Neuron (in vitro differentiated cells): ENCODE measurements at regions not wholly inside any gene's neighbourhood (a gene's known extent, or its start where the extent isn't known, plus 50 kb on each side); places are given as distances from the start of the nearest gene placed in this dataset.

Experiments
- H2AFZ ChIP-seq: one replicate; pipeline ENCODE4 v1.6.1; 2013; ENCODE audit warnings: low read depth, mild to moderate bottlenecking, inconsistent platforms, low read length, moderate library complexity
- H3K27me3 ChIP-seq: one replicate; pipeline ENCODE4 v1.6.1; 2013; ENCODE audit warnings: low read length; ENCODE audit not compliant: insufficient read depth
- H3K36me3 ChIP-seq: one replicate; pipeline ENCODE4 v1.6.1; 2013; ENCODE audit warnings: low read length; ENCODE audit not compliant: insufficient read depth
- H3K4me1 ChIP-seq: one replicate; pipeline ENCODE4 v1.6.1; 2013; ENCODE audit warnings: low read length; ENCODE audit not compliant: insufficient read depth
- H3K4me3 ChIP-seq: 2 replicates; pipeline ENCODE4 v1.5.1; 2013; ENCODE audit warnings: mild to moderate bottlenecking, low read length, moderate library complexity
- H3K9me3 ChIP-seq: one replicate; pipeline ENCODE4 v1.6.1; 2013; ENCODE audit warnings: low read length

DNA sequence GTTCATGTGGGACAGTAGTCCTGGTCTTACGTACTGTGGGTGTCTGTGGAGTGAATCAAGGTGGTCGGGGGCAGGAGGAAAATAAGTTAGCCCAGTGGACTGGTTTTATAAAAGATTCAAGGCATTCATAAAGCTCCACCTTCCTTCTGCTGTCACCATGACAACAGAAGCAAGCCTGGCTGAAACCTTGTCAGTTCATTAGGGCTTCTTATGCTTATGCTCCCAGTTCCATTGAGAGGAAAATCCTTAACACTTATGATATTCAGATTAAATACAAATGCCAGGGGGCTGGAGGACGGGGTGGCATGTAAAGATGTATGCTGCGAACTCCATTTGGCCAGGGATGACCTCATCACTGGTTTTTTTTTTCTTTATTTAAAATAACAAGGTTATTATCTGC lies 283.1 kb upstream of the ATP10A start:
- no peaks in the 10 kb centered on the region for H3K9me3 ChIP-seq
- H2AFZ ChIP-seq = no peak overlapping the region
- H3K4me1 ChIP-seq = no peaks in the 10 kb centered on the region
- no peaks in the 10 kb centered on the region for H3K27me3 ChIP-seq
- H3K36me3 ChIP-seq = no peaks in the 10 kb centered on the region
- H3K4me3 ChIP-seq = no peak overlapping the region

DNA sequence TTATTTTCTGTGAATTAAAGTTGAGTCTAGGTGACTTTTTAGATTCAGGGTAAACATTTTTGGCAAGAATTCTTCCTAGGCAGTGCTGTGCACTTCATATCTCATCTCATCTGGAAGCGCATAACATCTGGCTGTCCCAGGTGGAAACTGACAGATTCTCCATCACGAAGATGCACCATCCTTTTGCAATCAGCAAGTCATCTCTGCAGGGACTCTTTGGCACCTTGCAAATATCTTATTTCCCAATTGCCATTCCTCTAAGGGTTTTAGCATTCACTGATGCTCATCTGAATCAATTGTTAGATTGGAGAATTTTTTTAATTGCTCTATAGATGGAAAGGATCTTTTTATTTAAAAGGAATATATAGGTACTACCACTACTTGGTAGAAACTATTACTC lies 282.7 kb upstream of the ATP10A start:
- Histone ChIP-seq H3K9me3 (no peaks in the 10 kb centered on the region), H3K36me3 (no peaks in the 10 kb centered on the region), H3K27me3 (no peaks in the 10 kb centered on the region), H2AFZ (no peak overlapping the region), H3K4me1 (no peaks in the 10 kb centered on the region), H3K4me3 (no peak overlapping the region)

DNA sequence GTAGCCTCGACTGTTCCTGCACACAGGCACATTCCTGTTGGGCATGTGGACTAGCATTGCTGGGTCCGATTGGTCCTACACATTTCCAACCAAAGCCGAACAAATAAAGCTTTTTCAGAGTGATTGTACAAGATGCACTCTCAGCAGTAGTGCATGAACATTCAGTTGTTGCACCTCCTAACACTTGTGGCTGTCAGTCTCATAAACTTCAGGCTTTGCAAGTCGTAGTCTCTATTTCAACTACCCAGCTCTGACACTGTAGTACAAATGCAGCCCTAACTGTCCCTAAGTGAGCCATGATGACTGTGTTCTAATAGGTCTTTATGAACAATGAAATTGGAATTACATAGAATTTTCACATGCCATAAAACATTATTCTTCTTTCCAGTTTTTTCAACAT lies 281.7 kb upstream of the ATP10A start:
- H3K27me3 ChIP-seq = no peaks in the 10 kb centered on the region
- no peaks in the 10 kb centered on the region for H3K36me3 ChIP-seq
- no peak overlapping the region for H3K4me3 ChIP-seq
- no peaks in the 10 kb centered on the region for H3K9me3 ChIP-seq
- no peak overlapping the region for H2AFZ ChIP-seq
- H3K4me1 ChIP-seq = no peaks in the 10 kb centered on the region

DNA sequence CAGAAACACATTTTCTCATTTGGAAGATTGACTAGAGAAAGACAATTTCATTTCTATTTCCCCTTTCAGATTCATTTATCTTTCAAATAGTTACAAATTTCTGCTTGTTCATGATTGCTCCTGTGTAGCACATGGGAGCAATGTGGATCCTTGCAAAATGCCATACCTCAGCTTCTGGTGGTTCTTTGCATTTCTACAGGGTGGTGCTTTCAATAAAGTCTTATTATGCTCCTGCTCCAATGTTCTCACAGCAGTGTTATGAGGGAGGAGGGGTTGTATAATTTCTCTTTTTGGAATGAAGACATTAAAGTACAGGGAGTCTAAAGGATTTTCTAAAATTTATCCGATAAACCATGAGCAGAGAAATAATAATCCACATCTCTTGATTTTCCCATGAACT lies 280.1 kb upstream of the ATP10A start:
- no peak overlapping the region for H3K4me3 ChIP-seq
- no peak overlapping the region for H2AFZ ChIP-seq
- no peaks in the 10 kb centered on the region for H3K27me3 ChIP-seq
- H3K4me1 ChIP-seq = no peaks in the 10 kb centered on the region
- no peaks in the 10 kb centered on the region for H3K36me3 ChIP-seq
- H3K9me3 ChIP-seq = no peaks in the 10 kb centered on the region

DNA sequence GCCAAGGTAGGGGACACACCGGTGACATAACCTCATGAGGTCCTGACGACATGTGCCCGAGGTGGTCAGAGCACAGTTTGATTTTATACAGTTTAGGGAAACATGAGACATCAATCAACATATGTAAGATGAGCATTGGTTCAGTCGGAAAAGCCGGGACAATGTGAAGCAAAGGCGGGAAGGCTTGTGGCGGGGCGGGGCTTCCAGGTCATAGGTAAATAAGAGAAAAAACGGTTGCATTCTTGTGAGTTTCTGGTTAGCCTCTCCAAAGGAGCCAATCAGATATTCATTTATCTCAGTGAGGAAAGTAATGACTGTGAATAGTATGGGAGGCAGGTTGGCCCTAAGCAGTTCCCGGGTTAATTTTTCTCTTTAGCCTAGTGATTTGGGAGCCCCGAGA lies 271.7 kb upstream of the ATP10A start:
- no peaks in the 10 kb centered on the region for H3K4me1 ChIP-seq
- peaks cover 2% of the 10 kb centered on the region for H3K27me3 ChIP-seq
- H3K36me3 ChIP-seq = no peaks in the 10 kb centered on the region
- H3K4me3 ChIP-seq = no peak overlapping the region
- no peak overlapping the region for H2AFZ ChIP-seq
- H3K9me3 ChIP-seq = no peaks in the 10 kb centered on the region

DNA sequence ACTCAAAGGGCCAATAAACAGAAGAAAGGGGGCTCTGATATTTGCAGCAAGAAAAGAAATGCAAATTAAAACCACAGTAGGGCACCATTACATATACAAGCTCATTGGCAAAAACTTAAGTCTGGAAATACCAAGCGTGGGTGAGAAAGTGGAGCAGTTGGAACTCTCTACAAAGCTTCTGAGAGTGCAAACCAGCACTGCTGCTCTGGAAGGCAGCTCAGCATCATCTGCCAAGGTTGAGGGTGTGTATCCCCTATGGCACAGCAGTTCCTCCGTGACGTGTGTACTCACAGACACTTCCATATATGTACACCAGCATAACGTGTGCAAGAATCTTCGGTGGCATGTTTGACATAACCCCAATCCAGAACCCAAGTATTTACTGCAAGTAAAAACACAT lies 271.0 kb upstream of the ATP10A start:
- Histone ChIP-seq H3K4me3 (no peak overlapping the region), H3K4me1 (no peaks in the 10 kb centered on the region), H3K27me3 (peaks cover 2% of the 10 kb centered on the region), H3K36me3 (no peaks in the 10 kb centered on the region), H3K9me3 (no peaks in the 10 kb centered on the region), H2AFZ (no peak overlapping the region)

DNA sequence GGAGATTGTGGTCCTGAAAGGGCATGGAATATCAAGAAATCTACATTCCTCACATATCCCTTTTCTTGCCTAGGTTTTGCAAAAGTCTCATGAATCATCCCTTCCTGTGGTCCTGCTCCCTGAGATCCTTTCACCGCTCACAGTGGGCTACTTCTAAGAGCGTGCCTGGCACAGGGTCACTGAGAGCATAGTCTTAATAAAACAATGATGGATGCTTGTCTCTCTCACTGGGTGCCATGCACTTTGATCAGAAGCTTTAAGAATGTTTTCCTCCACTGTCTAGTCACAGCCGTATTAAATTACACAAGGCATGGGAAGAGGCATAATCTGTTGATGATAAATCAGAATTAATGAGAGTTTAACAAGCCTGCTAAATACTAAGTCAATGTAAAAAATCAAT lies 269.7 kb upstream of the ATP10A start:
- Histone ChIP-seq H3K9me3 (no peaks in the 10 kb centered on the region), H3K4me1 (no peaks in the 10 kb centered on the region), H2AFZ (no peak overlapping the region), H3K4me3 (no peak overlapping the region), H3K27me3 (peaks cover 2% of the 10 kb centered on the region), H3K36me3 (no peaks in the 10 kb centered on the region)

DNA sequence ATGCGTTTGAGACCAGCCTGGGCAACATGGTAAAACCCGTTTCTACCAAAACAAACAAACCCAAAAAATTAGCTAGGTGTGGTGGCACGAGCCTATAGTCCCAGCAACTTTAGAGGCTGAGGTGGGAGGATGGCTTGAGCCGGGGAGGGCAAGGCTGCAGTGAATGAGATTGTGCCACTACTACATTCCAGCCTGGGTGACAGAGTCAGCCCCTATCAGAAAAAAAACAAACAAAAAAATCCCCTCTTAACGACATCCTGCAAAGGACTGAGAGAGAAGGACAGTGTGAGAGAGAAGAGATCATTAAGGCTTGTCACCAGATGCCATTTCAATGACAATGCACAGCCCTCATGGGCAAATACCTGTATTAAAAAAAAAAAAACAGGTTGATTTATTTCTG lies 266.7 kb upstream of the ATP10A start:
- Histone ChIP-seq H3K27me3 (peaks cover 2% of the 10 kb centered on the region), H3K36me3 (no peaks in the 10 kb centered on the region), H3K4me1 (no peaks in the 10 kb centered on the region), H2AFZ (no peak overlapping the region), H3K9me3 (no peaks in the 10 kb centered on the region), H3K4me3 (no peak overlapping the region)

DNA sequence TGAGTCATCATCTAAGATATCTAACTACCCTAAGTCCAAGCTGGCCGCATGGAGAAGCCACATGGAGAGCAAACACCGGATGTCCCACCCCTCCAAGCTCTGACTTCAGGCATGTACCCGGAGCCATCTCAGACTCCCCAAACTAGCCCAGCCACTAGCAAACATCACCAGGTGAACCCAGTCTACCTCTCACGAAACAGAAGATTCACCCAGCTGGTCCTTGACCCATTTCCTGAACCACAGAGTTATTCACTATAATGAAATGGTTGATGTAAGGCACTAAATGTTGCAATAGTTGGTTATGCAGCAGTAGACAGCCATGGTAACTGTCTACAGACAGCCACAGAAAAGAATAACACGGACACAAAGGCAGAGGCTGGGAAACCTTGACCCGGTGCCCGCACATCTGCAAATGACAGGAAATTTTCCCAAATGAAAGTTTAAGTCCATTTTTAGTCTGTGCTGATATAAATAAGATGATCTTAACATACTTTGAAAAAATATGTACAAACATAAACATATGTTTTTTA lies 265.5 kb upstream of the ATP10A start:
- no peaks in the 10 kb centered on the region for H3K9me3 ChIP-seq

DNA sequence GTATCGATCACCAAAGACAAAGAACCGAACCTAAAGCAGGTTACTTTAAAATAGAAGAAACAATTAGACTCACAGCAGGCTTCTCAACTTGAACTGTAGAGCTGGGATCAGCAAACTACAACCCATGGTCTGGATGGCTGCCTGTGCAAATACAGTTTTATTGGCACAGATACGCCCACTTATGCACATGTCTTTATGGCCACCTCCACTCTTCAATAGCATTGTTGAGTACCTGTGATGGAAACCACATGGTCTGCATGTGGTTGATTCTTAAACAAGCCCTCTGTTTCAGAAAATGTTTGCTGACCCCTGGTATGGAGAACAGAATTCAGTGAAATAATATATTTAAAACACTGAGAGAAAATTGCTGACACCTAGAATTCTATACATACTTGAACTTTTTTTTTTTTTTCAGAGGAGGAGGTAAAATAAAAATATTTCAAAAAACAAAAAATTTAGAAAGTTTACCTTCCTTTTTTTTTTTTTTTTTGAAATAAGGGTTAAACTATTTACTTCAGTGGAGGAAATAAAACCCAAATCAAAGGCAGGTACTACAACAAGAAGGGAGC lies 263.8 kb upstream of the ATP10A start:
- Histone ChIP-seq H3K9me3 (no peaks in the 10 kb centered on the region), H3K27me3 (no peaks in the 10 kb centered on the region), H3K36me3 (no peaks in the 10 kb centered on the region), H3K4me3 (no peak overlapping the region), H3K4me1 (no peaks in the 10 kb centered on the region), H2AFZ (no peak overlapping the region)

More for the DNA sequence above, 265.5 kb upstream of the ATP10A start:
- no peaks in the 10 kb centered on the region for H3K36me3 ChIP-seq
- no peak overlapping the region for H3K4me3 ChIP-seq
- H3K4me1 ChIP-seq = no peaks in the 10 kb centered on the region
- no peak overlapping the region for H2AFZ ChIP-seq
- peaks cover 2% of the 10 kb centered on the region for H3K27me3 ChIP-seq

DNA sequence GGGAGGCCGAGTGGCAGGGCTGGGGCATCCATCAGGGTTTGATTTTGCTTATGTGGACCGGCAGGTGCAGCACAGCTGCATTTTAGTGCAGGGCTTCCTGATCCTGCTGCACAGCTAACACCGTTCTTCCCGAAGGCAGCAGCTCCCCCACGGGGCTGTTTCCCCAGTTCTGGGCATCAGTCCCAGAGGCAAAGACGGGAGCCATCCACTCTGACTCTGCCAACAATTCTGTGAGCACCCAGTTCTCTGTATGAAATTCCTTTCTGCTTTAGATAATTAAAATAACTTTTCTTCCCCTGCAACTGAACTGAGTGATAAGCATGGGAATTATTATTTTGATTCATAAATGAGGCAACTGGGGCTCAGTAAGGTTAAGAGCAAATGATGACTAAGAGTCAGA lies 262.9 kb upstream of the ATP10A start:
- Histone ChIP-seq H3K9me3 (no peaks in the 10 kb centered on the region), H2AFZ (no peak overlapping the region), H3K4me3 (no peak overlapping the region), H3K4me1 (no peaks in the 10 kb centered on the region), H3K36me3 (no peaks in the 10 kb centered on the region), H3K27me3 (no peaks in the 10 kb centered on the region)

DNA sequence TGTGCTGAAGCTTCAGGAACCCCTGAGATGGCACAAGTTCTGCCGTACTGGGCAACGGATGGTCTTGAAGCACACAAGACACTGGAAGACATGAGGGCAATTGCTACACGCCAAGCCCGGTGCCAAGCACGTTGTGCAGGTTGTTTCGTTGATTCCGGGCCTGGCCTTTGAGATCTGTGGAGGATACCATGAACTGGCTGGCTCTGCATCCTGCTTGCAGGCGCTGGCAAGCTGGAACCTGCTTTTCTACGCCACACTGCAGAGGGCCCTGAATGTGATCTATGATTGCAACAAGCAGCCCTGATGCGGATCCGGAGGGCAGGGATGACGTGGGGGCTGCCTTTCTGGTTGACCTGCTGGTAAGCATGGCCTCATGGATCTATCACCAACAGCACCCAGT lies 262.5 kb upstream of the ATP10A start:
- no peaks in the 10 kb centered on the region for H3K27me3 ChIP-seq
- no peaks in the 10 kb centered on the region for H3K4me1 ChIP-seq
- H3K4me3 ChIP-seq = no peak overlapping the region
- no peaks in the 10 kb centered on the region for H3K36me3 ChIP-seq
- no peaks in the 10 kb centered on the region for H3K9me3 ChIP-seq
- no peak overlapping the region for H2AFZ ChIP-seq

DNA sequence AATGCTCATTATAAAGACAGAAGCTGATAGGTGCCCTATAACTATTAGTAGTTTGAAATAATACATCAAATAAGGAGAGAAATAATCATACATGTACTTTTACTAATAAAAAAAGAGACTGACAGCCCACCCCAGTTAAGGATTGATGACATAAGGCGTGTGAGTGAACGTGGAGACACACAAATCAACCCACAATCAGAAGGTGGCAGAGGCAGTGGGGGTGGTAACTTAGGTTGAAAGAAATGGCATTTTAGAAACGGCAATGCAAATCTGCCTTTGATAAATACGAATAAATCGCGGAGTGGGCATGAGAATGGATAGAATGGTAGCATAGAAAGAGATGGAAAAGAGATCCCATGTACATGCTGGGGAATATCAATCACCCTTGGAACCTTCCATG lies 256.2 kb upstream of the ATP10A start:
- no peak overlapping the region for H2AFZ ChIP-seq
- no peaks in the 10 kb centered on the region for H3K9me3 ChIP-seq
- H3K4me3 ChIP-seq = no peak overlapping the region
- no peaks in the 10 kb centered on the region for H3K4me1 ChIP-seq
- no peaks in the 10 kb centered on the region for H3K36me3 ChIP-seq
- H3K27me3 ChIP-seq = no peaks in the 10 kb centered on the region

DNA sequence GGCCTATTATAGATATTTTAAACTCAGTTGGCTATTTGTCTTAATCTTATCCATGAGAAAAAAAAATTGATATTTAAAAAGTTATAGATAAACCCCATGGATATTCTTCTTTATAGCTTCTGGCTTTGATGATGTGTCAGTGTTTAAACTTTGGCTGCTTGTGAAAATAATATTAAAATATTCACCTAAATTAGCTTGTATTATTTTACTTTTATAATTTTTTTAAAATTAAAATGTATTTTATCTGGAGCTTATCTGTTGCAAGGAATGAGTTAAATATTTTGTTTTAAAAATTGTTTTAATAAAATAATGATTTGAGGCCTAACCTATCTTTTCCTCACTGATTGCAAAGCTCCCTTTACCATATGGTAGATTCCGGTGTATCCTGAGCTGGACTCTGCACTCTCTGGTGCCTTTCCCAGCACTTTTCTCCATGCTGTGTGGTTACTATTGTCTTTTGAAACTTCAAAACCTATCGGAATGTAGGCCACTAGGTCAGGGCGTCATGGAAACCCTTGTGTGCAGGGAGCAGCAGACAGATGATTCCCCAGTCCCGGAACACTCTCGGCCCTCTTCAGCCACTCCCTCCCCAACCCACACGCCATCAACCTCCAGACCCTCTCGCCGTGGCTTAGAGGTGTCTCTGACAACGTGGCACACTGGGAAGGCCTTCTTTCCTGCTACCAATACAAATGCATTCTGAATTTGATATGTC lies 252.3 kb upstream of the ATP10A start:
- H2AFZ ChIP-seq = no peak overlapping the region
- H3K27me3 ChIP-seq = no peaks in the 10 kb centered on the region
- H3K36me3 ChIP-seq = no peaks in the 10 kb centered on the region
- H3K4me1 ChIP-seq = no peaks in the 10 kb centered on the region
- no peaks in the 10 kb centered on the region for H3K9me3 ChIP-seq
- H3K4me3 ChIP-seq = no peak overlapping the region
